RPMI8226 (cell line): ENCODE measurements at regions not wholly inside any gene's neighbourhood (a gene's known extent, or its start where the extent isn't known, plus 50 kb on each side); places are given as distances from the start of the nearest gene placed in this dataset.
"Not testable (repeated sequence)": the region's sequence is repeated elsewhere in the genome, so short reads cannot be mapped to it uniquely, and the experiment has no call there.

Experiments used
- DNase-seq: peaks from one replicate; pipeline ENCODE4 v3.0.0-alpha.2; 2015

DNA sequence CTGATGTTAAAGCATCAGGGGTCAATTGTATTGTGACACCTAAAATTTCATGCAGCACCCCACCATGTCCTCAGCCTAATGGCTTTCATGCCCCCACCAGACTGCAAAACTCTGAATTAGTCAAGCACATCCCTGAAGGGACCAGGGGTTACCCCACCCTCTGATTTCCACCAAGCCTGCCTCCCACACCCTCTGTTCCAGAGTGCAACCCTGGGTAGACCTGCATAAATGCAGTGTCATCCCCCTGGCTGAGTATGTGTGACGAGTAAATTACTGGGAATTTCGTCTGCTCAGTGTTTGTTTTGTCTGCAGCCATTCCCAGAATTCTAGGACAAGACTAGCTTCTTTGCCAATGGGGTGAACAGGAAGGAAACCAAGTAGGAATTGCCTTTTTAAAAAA is 2136.9 kb upstream of the DEFB115 start:
- not testable (repeated sequence) for DNase-seq

DNA sequence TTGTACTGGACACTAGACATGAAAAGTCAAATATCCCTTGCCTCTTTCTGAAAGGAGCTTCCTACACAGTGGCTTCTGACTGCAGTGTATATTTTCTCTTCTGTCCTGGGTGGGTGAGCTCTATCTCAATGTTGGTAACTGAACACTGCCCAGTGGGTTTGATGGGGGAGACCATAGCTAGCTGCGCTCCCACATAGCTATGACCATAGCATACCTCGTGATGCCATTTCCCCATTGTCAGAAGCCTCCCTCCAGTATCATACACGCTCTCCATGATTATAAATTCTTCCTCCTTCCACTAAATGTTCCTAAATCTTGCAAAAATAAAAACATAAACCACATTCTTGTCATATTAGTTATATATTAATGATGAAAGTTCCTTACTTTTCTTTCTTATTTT is 2134.7 kb upstream of the DEFB115 start:
- not testable (repeated sequence) for DNase-seq

DNA sequence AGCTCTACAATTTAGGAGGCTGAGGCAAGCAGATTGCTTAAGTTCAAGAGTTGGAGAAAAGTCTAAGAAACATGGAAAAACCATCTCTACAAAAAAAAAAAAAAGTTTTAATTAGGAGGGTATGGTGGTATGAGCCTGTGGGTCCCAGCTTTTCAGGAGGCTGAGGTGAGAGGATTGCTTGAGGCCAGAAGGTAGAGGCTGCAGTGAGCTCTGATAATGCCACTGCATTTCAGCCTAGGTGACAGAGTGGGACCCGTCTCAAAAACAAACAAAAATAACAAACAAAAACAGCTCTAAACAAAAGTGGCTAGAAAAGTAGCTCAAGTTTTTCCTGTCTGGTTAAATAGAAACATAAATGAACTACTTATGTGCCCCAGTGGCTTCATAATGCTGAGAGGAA is 2133.6 kb upstream of the DEFB115 start:
- DNase-seq = no peak
